ENCODE measurements at regions not wholly inside any gene's neighbourhood (a gene's known extent, or its start where the extent isn't known, plus 50 kb on each side); places are given as distances from the start of the nearest gene placed in this dataset.

DNA sequence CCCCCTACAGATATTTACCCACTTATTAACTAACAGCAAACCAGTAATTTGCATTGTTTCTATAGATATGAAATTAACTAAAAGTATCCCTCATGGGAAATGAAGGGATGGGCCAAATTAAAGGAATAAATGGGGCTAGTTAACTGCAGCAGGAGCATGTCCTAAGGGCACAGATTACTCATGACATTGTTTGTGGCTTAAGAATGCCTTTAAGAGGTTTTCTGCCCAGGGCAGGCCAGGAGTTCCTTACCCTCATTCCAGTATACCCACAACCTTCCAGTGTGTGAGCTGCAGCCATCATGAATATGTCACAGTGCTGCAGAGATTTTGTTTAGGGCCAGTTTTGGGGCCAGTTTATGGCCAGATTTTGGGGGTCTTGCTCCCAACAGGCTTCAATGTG lies 1101.9 kb downstream of the PRIM2 start:
- DNase-seq (ENCODE audit: low read depth), result no peak
- no peak overlapping the region for H3K4me3 ChIP-seq (ENCODE audit: low read depth, low read length)
- no peak for TF ChIP-seq CTCF (conservative IDR thresholded peaks at IDR 0.05; ENCODE audit: low read depth, low read length)

All from choroid plexus epithelial cell (primary cell).